IPS-15b (cell line): ENCODE measurements at regions not wholly inside any gene's neighbourhood (a gene's known extent, or its start where the extent isn't known, plus 50 kb on each side); places are given as distances from the start of the nearest gene placed in this dataset.

Experiments used
- H3K27me3 ChIP-seq: one replicate; pipeline ENCODE4 v1.6.1; 2013; ENCODE audit warnings: low read length; ENCODE audit not compliant: control insufficient read depth, insufficient read depth
- H3K36me3 ChIP-seq: one replicate; pipeline ENCODE4 v1.6.1; 2013; ENCODE audit warnings: low read length; ENCODE audit not compliant: control insufficient read depth, insufficient read depth
- H3K4me1 ChIP-seq: one replicate; pipeline ENCODE4 v1.6.1; 2013; ENCODE audit warnings: mild to moderate bottlenecking, low read length; ENCODE audit not compliant: control insufficient read depth, insufficient read depth
- H3K4me3 ChIP-seq: one replicate; pipeline ENCODE4 v1.5.1; 2013; ENCODE audit warnings: low read depth, low read length
- H3K9ac ChIP-seq: one replicate; pipeline ENCODE4 v1.6.1; 2013; ENCODE audit warnings: low read depth, mild to moderate bottlenecking, low read length
- H3K9me3 ChIP-seq: one replicate; pipeline ENCODE4 v1.6.1; 2013; ENCODE audit warnings: mild to moderate bottlenecking, low read length; ENCODE audit not compliant: control insufficient read depth, insufficient read depth

GRCh38 chr10:9510626-9511025 lies 1456.1 kb downstream of the GATA3 start:
- H3K9me3 ChIP-seq = no peaks in the 10 kb centered on the region
- H3K27me3 ChIP-seq = no peaks in the 10 kb centered on the region
- no peak overlapping the region for H3K9ac ChIP-seq
- peak overlapping the region; percentile 19 for H3K4me3 ChIP-seq
- H3K4me1 ChIP-seq = peaks cover 16% of the 10 kb centered on the region
- no peaks in the 10 kb centered on the region for H3K36me3 ChIP-seq

DNA sequence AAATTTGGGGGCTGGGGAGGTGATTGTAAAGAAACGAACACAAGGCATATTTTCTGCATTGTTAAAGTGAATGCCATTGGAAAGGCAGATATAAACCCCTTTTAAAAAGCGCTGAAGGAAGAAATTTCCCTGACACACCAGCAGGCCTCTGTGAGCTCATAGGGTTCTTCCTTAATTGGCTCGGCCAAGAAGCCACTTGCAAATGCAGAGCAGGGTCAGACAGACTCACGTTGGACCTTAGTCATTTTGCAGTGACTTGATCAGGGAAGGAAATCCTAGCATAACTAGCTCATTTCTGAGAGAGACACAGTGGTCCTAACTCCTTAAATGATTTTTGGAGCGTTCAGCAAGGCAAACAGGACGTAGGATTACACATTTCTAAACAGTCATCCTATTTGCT lies 1461.4 kb downstream of the GATA3 start:
- peaks cover 4% of the 10 kb centered on the region for H3K4me1 ChIP-seq
- H3K36me3 ChIP-seq = no peaks in the 10 kb centered on the region
- H3K9ac ChIP-seq = no peak overlapping the region
- H3K27me3 ChIP-seq = no peaks in the 10 kb centered on the region
- no peak overlapping the region for H3K4me3 ChIP-seq
- H3K9me3 ChIP-seq = no peaks in the 10 kb centered on the region

DNA sequence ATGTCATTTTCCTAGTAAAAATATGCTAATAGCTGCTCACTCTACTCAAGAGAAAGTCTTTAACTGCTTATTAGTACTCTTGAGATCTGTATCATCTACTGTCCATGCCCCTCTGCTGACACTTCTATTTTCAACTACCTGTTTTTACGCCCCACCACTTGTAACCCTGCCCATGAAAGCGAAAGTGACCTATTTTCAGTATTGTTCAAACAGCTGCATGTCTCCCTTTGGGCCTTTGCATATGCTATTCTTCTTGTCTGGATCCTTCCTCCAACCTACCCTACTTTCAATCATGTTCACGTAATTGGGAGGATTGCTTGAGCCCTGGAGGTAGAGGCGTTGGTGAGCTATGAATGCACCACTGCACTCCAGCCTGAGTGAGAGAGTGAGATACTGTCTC lies 1481.3 kb downstream of the GATA3 start:
- H3K27me3 ChIP-seq = peaks cover 18% of the 10 kb centered on the region
- H3K36me3 ChIP-seq = no peaks in the 10 kb centered on the region
- H3K9me3 ChIP-seq = no peaks in the 10 kb centered on the region
- H3K4me3 ChIP-seq = no peak overlapping the region
- peaks cover 9% of the 10 kb centered on the region for H3K4me1 ChIP-seq
- no peak overlapping the region for H3K9ac ChIP-seq

GRCh38 chr10:9545073-9545472 lies 1472.6 kb upstream of the CELF2 start:
- Histone ChIP-seq H3K36me3 (no peaks in the 10 kb centered on the region), H3K4me3 (no peak overlapping the region), H3K9me3 (no peaks in the 10 kb centered on the region), H3K27me3 (no peaks in the 10 kb centered on the region), H3K9ac (no peak overlapping the region), H3K4me1 (peaks cover 11% of the 10 kb centered on the region)

DNA sequence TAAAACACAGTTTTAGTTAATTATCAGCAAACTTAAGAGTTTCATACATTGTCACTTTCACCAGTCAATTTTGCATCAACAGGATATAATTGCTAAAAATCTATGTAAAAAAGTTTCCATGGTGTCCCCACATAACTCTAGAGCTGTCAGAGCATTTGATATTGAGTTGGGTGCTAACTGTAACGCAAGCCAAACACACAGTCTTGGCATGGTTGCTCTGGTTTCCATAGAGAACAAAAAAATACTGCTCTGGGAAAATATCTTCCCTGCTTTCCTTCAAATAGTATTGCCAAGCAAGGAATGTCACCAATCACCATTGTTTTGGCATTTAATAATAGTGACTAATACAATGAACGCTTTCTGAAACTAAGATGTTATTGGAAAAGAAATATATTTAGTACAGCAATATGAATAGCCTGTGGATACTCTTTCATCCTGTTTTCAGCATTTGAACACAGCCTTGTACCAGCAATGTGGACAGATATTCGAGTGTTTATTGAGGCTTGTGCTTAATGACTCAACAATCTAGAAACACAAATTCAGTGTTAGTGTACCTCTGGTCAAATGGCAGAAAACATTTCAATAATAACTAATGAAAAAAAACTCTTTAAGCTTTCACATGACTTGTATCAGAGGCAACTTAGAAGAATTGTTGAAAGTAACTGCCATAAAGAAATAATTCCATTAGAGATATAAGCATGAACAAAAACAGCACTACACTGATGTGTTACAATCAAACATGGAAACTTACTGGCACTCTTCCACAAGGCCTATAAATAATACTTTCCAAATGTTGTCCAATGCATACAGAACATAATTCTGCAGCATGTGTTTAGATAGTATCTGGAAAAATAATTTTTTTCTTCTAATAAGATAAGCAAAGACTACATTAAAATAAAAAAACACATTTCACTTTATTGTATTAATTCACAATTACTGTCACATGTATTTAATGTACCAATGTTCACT lies 1469.5 kb upstream of the CELF2 start:
- Histone ChIP-seq H3K9ac (no peak overlapping the region), H3K9me3 (no peaks in the 10 kb centered on the region), H3K36me3 (no peaks in the 10 kb centered on the region), H3K4me1 (peaks cover 11% of the 10 kb centered on the region), H3K4me3 (no peak overlapping the region), H3K27me3 (no peaks in the 10 kb centered on the region)

- Histone ChIP-seq H3K27me3 (no peaks in the 10 kb centered on the region), H3K36me3 (no peaks in the 10 kb centered on the region), H3K4me3 (no peak overlapping the region), H3K9ac (no peak overlapping the region), H3K9me3 (no peaks in the 10 kb centered on the region), H3K4me1 (peaks cover 4% of the 10 kb centered on the region)
Measured at GRCh38 chr10:9550810-9551209, 1466.9 kb upstream of the CELF2 start.

DNA sequence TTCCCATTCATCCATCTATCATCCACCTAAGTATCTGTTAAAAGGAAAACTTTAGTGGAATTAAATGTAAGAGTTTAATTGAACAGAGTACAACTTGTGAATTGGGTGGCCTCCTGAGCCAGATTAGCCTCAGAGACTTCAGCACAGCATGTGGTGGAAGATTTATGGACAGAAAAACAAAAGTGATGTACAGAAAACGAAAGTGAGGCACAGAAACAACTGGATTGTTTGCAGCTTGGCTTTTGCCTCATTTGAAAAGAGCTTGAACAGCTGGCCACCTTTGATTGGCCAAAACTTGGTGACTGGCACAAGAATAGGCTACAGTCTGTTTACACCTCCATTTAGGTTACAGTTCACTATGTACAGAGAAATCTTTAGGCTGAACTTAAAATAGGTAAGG lies 1463.4 kb upstream of the CELF2 start:
- Histone ChIP-seq H3K27me3 (no peaks in the 10 kb centered on the region), H3K4me1 (no peaks in the 10 kb centered on the region), H3K9ac (no peak overlapping the region), H3K9me3 (no peaks in the 10 kb centered on the region), H3K4me3 (no peak overlapping the region), H3K36me3 (no peaks in the 10 kb centered on the region)

DNA sequence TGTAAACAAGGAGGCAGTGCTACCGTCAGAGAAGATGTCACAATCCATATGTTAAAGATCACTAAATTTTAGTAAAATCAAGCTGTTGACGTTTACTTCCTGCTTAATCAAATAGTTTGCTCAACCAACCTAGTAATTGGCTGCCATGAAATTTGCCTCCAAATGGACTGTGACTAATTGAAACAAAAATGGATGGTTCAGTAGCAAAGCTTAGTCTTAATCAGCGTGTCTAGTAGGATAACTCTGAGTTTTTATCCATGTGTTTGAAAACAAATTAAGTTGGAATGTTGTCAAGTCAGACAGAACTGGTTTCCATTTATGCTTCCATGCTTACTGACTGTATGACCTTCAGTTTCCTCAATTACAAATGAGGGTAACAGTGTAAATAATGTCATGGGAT lies 1456.7 kb upstream of the CELF2 start:
- Histone ChIP-seq H3K4me1 (peaks cover 5% of the 10 kb centered on the region), H3K9me3 (no peaks in the 10 kb centered on the region), H3K4me3 (no peak overlapping the region), H3K36me3 (no peaks in the 10 kb centered on the region), H3K9ac (no peak overlapping the region), H3K27me3 (no peaks in the 10 kb centered on the region)

GRCh38 chr10:9561821-9562505 lies 1455.7 kb upstream of the CELF2 start:
- Histone ChIP-seq H3K4me1 (peaks cover 5% of the 10 kb centered on the region), H3K9me3 (no peaks in the 10 kb centered on the region), H3K4me3 (no peak overlapping the region), H3K27me3 (no peaks in the 10 kb centered on the region), H3K36me3 (no peaks in the 10 kb centered on the region), H3K9ac (no peak overlapping the region)

DNA sequence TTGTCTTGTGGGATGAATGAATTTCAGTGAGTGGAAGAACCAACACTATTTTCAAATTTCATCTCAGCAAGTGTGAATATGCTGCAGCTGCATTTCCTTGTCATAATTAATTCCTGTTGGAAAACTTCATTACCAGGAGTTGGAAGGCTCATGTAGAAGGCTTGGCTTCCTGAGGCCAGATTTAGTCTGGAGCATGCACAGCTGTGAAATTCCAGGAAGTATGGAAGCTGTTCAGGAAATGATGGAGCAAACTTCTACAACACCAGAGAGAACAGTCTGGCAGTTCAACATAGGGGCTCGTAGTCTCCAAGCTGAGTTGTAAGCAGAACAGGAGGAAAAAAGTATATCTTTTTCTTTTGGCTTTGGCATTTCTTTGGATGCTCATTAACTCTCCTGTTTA lies 1439.9 kb upstream of the CELF2 start:
- Histone ChIP-seq H3K9me3 (no peaks in the 10 kb centered on the region), H3K4me3 (no peak overlapping the region)

GRCh38 chr10:9579110-9579705 lies 1438.5 kb upstream of the CELF2 start:
- no peaks in the 10 kb centered on the region for H3K4me1 ChIP-seq
- H3K9ac ChIP-seq = no peak overlapping the region
- H3K4me3 ChIP-seq = no peak overlapping the region
- no peaks in the 10 kb centered on the region for H3K9me3 ChIP-seq
- H3K36me3 ChIP-seq = no peaks in the 10 kb centered on the region
- no peaks in the 10 kb centered on the region for H3K27me3 ChIP-seq

More for the DNA sequence above, 1439.9 kb upstream of the CELF2 start:
- H3K9ac ChIP-seq = no peak overlapping the region
- no peaks in the 10 kb centered on the region for H3K27me3 ChIP-seq
- H3K4me1 ChIP-seq = no peaks in the 10 kb centered on the region
- no peaks in the 10 kb centered on the region for H3K36me3 ChIP-seq
